GM03348 (cell line): ENCODE measurements at regions not wholly inside any gene's neighbourhood (a gene's known extent, or its start where the extent isn't known, plus 50 kb on each side); places are given as distances from the start of the nearest gene placed in this dataset.
"Not testable (repeated sequence)": the region's sequence is repeated elsewhere in the genome, so short reads cannot be mapped to it uniquely, and the experiment has no call there.

Source experiments
- DNase-seq: peaks from one replicate; pipeline ENCODE4 v3.0.0; 2012; ENCODE audit warnings: low spot score

GRCh38 chr1:187837787-187838186 is 1009.0 kb downstream of the PLA2G4A start:
- no peak for DNase-seq

- DNase-seq, result no peak
Observed at GRCh38 chr1:187838335-187839293, 1009.9 kb downstream of the PLA2G4A start.

GRCh38 chr1:187839873-187840272 is 1011.1 kb downstream of the PLA2G4A start:
- no peak for DNase-seq

- no peak for DNase-seq
Observed at GRCh38 chr1:187840557-187840956, 1011.8 kb downstream of the PLA2G4A start.

GRCh38 chr1:187842406-187843165 is 1013.8 kb downstream of the PLA2G4A start:
- no peak for DNase-seq

- no peak for DNase-seq
Observed at GRCh38 chr1:187844313-187844712, 1015.6 kb downstream of the PLA2G4A start.

GRCh38 chr1:187847531-187847930 is 1018.8 kb downstream of the PLA2G4A start:
- no peak for DNase-seq

- DNase-seq, result no peak
Observed at GRCh38 chr1:187848321-187848720, 1019.6 kb downstream of the PLA2G4A start.

- DNase-seq, result not testable (repeated sequence)
Observed at GRCh38 chr1:187850146-187850545, 1021.4 kb downstream of the PLA2G4A start.

- DNase-seq, result no peak
Observed at GRCh38 chr1:187853505-187853904, 1024.8 kb downstream of the PLA2G4A start.

GRCh38 chr1:187854457-187854856 is 1025.7 kb downstream of the PLA2G4A start:
- DNase-seq, result no peak

- DNase-seq, result no peak
Observed at GRCh38 chr1:187862506-187862905, 1033.8 kb downstream of the PLA2G4A start.

GRCh38 chr1:187870552-187870951 is 1041.8 kb downstream of the PLA2G4A start:
- DNase-seq, result no peak

- no peak for DNase-seq
Observed at GRCh38 chr1:187871177-187871845, 1042.6 kb downstream of the PLA2G4A start.

GRCh38 chr1:187872550-187872949 is 1043.8 kb downstream of the PLA2G4A start:
- DNase-seq, result no peak

GRCh38 chr1:187873126-187873525 is 1044.4 kb downstream of the PLA2G4A start:
- DNase-seq, result no peak

- DNase-seq, result no peak
Observed at GRCh38 chr1:187876775-187877174, 1048.0 kb downstream of the PLA2G4A start.

- no peak for DNase-seq
Observed at GRCh38 chr1:187877220-187877619, 1048.5 kb downstream of the PLA2G4A start.

- no peak for DNase-seq
Observed at GRCh38 chr1:187878883-187879282, 1050.1 kb downstream of the PLA2G4A start.

GRCh38 chr1:187883356-187883755 is 1054.6 kb downstream of the PLA2G4A start:
- no peak for DNase-seq

GRCh38 chr1:187891993-187892682 is 1063.4 kb downstream of the PLA2G4A start:
- no peak for DNase-seq

GRCh38 chr1:187892683-187893039 is 1063.9 kb downstream of the PLA2G4A start:
- DNase-seq, result no peak
